Activated T-helper 1 cell treated with anti-CD3 and anti-CD28 coated beads, Interleukin-12 subunit alpha, Interleukin-12 subunit beta, Interleukin-2, Interleukin-4 antibody, amounts not matched to agents 30 ng/mL and 10 ng/mL and 1 ng/mL, durations not matched to agents 14 hours and 24 hours and 36 hours (primary cell): ENCODE measurements at regions not wholly inside any gene's neighbourhood (a gene's known extent, or its start where the extent isn't known, plus 50 kb on each side); places are given as distances from the start of the nearest gene placed in this dataset.
"Not testable (repeated sequence)": the region's sequence is repeated elsewhere in the genome, so short reads cannot be mapped to it uniquely, and the experiment has no call there.

Experiments
- DNase-seq: peaks from one replicate; pipeline ENCODE4 v3.0.0; 2021; ENCODE audit warnings: low spot score
- H3K27ac Mint-ChIP-seq: one replicate; pipeline ENCODE4 v1.8.0; 2021; ENCODE audit warnings: mild to moderate bottlenecking, mixed read lengths
- H3K27me3 Mint-ChIP-seq: one replicate; pipeline ENCODE4 v1.8.0; 2022; ENCODE audit warnings: mild to moderate bottlenecking, moderate library complexity, mixed read lengths; ENCODE audit not compliant: insufficient read depth
- H3K36me3 Mint-ChIP-seq: one replicate; pipeline ENCODE4 v1.8.0; 2021; ENCODE audit warnings: low read depth, mixed read lengths
- H3K4me1 Mint-ChIP-seq: one replicate; pipeline ENCODE4 v1.8.0; 2021; ENCODE audit warnings: low read depth, mixed read lengths
- H3K4me3 Mint-ChIP-seq: one replicate; pipeline ENCODE4 v1.8.0; 2021; ENCODE audit warnings: mild to moderate bottlenecking, moderate library complexity, mixed read lengths
- H3K9me3 Mint-ChIP-seq: one replicate; pipeline ENCODE4 v1.8.0; 2021; ENCODE audit warnings: mixed read lengths
- intact Hi-C: fragments of 100-400 bp; cut with micrococcal nuclease; formaldehyde crosslinking; loops from one replicate; pipeline ENCODE4 v1.15.1; 2024

- DNase-seq, H3K36me3 Mint-ChIP-seq, H3K27ac Mint-ChIP-seq, H3K27me3 Mint-ChIP-seq, H3K4me3 Mint-ChIP-seq, H3K9me3 Mint-ChIP-seq, intact Hi-C loops, H3K4me1 Mint-ChIP-seq: not testable (repeated sequence)
Measured at GRCh38 chr6:57976371-57976770, 658.9 kb downstream of the PRIM2 start.

- H3K36me3 Mint-ChIP-seq, H3K9me3 Mint-ChIP-seq, H3K27me3 Mint-ChIP-seq, intact Hi-C loops, H3K4me1 Mint-ChIP-seq, H3K4me3 Mint-ChIP-seq, H3K27ac Mint-ChIP-seq, DNase-seq: not testable (repeated sequence)
Measured at GRCh38 chr6:57983603-57984002, 666.2 kb downstream of the PRIM2 start.

- H3K4me1 Mint-ChIP-seq, H3K4me3 Mint-ChIP-seq, H3K9me3 Mint-ChIP-seq, DNase-seq, intact Hi-C loops, H3K36me3 Mint-ChIP-seq, H3K27ac Mint-ChIP-seq, H3K27me3 Mint-ChIP-seq: not testable (repeated sequence)
Measured at GRCh38 chr6:57984575-57984974, 667.1 kb downstream of the PRIM2 start.

GRCh38 chr6:57985734-57986133 is 668.3 kb downstream of the PRIM2 start:
- intact Hi-C loops, H3K36me3 Mint-ChIP-seq, H3K27ac Mint-ChIP-seq, H3K9me3 Mint-ChIP-seq, H3K4me3 Mint-ChIP-seq, DNase-seq, H3K27me3 Mint-ChIP-seq, H3K4me1 Mint-ChIP-seq: not testable (repeated sequence)

GRCh38 chr6:57986584-57986983 is 669.2 kb downstream of the PRIM2 start:
- H3K9me3 Mint-ChIP-seq, H3K4me1 Mint-ChIP-seq, H3K36me3 Mint-ChIP-seq, DNase-seq, intact Hi-C loops, H3K27me3 Mint-ChIP-seq, H3K4me3 Mint-ChIP-seq, H3K27ac Mint-ChIP-seq: not testable (repeated sequence)

GRCh38 chr6:57989520-57990080 is 672.2 kb downstream of the PRIM2 start:
- intact Hi-C loops, H3K36me3 Mint-ChIP-seq, H3K27me3 Mint-ChIP-seq, H3K4me1 Mint-ChIP-seq, H3K9me3 Mint-ChIP-seq, H3K4me3 Mint-ChIP-seq, H3K27ac Mint-ChIP-seq, DNase-seq: not testable (repeated sequence)

GRCh38 chr6:57998858-57999619 is 681.6 kb downstream of the PRIM2 start:
- H3K4me3 Mint-ChIP-seq, H3K27me3 Mint-ChIP-seq, H3K36me3 Mint-ChIP-seq, intact Hi-C loops, H3K9me3 Mint-ChIP-seq, H3K4me1 Mint-ChIP-seq, DNase-seq, H3K27ac Mint-ChIP-seq: not testable (repeated sequence)

GRCh38 chr6:58000233-58000632 is 682.8 kb downstream of the PRIM2 start:
- H3K27ac Mint-ChIP-seq, H3K36me3 Mint-ChIP-seq, H3K27me3 Mint-ChIP-seq, H3K4me3 Mint-ChIP-seq, intact Hi-C loops, DNase-seq, H3K9me3 Mint-ChIP-seq, H3K4me1 Mint-ChIP-seq: not testable (repeated sequence)

GRCh38 chr6:58003417-58004167 is 686.2 kb downstream of the PRIM2 start:
- DNase-seq, H3K27ac Mint-ChIP-seq, H3K4me1 Mint-ChIP-seq, H3K27me3 Mint-ChIP-seq, intact Hi-C loops, H3K9me3 Mint-ChIP-seq, H3K4me3 Mint-ChIP-seq, H3K36me3 Mint-ChIP-seq: not testable (repeated sequence)

- H3K27ac Mint-ChIP-seq, H3K4me1 Mint-ChIP-seq, H3K27me3 Mint-ChIP-seq, H3K4me3 Mint-ChIP-seq, intact Hi-C loops, DNase-seq, H3K9me3 Mint-ChIP-seq, H3K36me3 Mint-ChIP-seq: not testable (repeated sequence)
Measured at GRCh38 chr6:58007334-58008000, 690.0 kb downstream of the PRIM2 start.

- H3K4me1 Mint-ChIP-seq, H3K4me3 Mint-ChIP-seq, H3K27me3 Mint-ChIP-seq, H3K9me3 Mint-ChIP-seq, H3K27ac Mint-ChIP-seq, intact Hi-C loops, H3K36me3 Mint-ChIP-seq, DNase-seq: not testable (repeated sequence)
Measured at GRCh38 chr6:58008001-58008335, 690.5 kb downstream of the PRIM2 start.

- H3K36me3 Mint-ChIP-seq, intact Hi-C loops, DNase-seq, H3K27me3 Mint-ChIP-seq, H3K9me3 Mint-ChIP-seq, H3K27ac Mint-ChIP-seq, H3K4me3 Mint-ChIP-seq, H3K4me1 Mint-ChIP-seq: not testable (repeated sequence)
Measured at GRCh38 chr6:58011954-58012600, 694.6 kb downstream of the PRIM2 start.

GRCh38 chr6:58016614-58017013 is 699.2 kb downstream of the PRIM2 start:
- H3K36me3 Mint-ChIP-seq, H3K27me3 Mint-ChIP-seq, intact Hi-C loops, H3K27ac Mint-ChIP-seq, H3K9me3 Mint-ChIP-seq, H3K4me3 Mint-ChIP-seq, H3K4me1 Mint-ChIP-seq, DNase-seq: not testable (repeated sequence)
